ENCODE measurements at regions not wholly inside any gene's neighbourhood (a gene's known extent, or its start where the extent isn't known, plus 50 kb on each side); places are given as distances from the start of the nearest gene placed in this dataset.

GRCh38 chr4:128596115-128596514 is 213.4 kb upstream of the JADE1 start:
- TF ChIP-seq, protein P1, sequence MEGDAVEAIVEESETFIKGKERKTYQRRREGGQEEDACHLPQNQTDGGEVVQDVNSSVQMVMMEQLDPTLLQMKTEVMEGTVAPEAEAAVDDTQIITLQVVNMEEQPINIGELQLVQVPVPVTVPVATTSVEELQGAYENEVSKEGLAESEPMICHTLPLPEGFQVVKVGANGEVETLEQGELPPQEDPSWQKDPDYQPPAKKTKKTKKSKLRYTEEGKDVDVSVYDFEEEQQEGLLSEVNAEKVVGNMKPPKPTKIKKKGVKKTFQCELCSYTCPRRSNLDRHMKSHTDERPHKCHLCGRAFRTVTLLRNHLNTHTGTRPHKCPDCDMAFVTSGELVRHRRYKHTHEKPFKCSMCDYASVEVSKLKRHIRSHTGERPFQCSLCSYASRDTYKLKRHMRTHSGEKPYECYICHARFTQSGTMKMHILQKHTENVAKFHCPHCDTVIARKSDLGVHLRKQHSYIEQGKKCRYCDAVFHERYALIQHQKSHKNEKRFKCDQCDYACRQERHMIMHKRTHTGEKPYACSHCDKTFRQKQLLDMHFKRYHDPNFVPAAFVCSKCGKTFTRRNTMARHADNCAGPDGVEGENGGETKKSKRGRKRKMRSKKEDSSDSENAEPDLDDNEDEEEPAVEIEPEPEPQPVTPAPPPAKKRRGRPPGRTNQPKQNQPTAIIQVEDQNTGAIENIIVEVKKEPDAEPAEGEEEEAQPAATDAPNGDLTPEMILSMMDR (IDR thresholded peaks at IDR 0.05; ENCODE audit: insufficient read depth, low read depth, low read length): no peak
- DNase-seq (ENCODE audit: low read depth): no peak
- no peak overlapping the region for H3K4me3 ChIP-seq (ENCODE audit: low read depth, low read length)

- DNase-seq (ENCODE audit: low read depth): no peak
- TF ChIP-seq, protein P1 (IDR thresholded peaks at IDR 0.05; ENCODE audit: insufficient read depth, low read depth, low read length): no peak
- H3K4me3 ChIP-seq (ENCODE audit: low read depth, low read length): no peak overlapping the region
Measured at GRCh38 chr4:128591482-128591881, 218.0 kb upstream of the JADE1 start.

GRCh38 chr4:128590773-128591172 is 218.7 kb upstream of the JADE1 start:
- no peak for DNase-seq (ENCODE audit: low read depth)

GRCh38 chr4:128590034-128590740 is 219.3 kb upstream of the JADE1 start:
- TF ChIP-seq, protein P1 (IDR thresholded peaks at IDR 0.05; ENCODE audit: insufficient read depth, low read depth, low read length): no peak
- H3K4me3 ChIP-seq (ENCODE audit: low read depth, low read length): no peak overlapping the region
- DNase-seq (ENCODE audit: low read depth): peak; percentile 34

More at GRCh38 chr4:128590773-128591172, 218.7 kb upstream of the JADE1 start:
- TF ChIP-seq, protein P1 (IDR thresholded peaks at IDR 0.05; ENCODE audit: insufficient read depth, low read depth, low read length): no peak
- no peak overlapping the region for H3K4me3 ChIP-seq (ENCODE audit: low read depth, low read length)

GRCh38 chr4:128589384-128589965 is 220.0 kb upstream of the JADE1 start:
- H3K4me3 ChIP-seq (ENCODE audit: low read depth, low read length): no peak overlapping the region
- TF ChIP-seq, protein P1 (IDR thresholded peaks at IDR 0.05; ENCODE audit: insufficient read depth, low read depth, low read length): no peak
- DNase-seq (ENCODE audit: low read depth): no peak

DNA sequence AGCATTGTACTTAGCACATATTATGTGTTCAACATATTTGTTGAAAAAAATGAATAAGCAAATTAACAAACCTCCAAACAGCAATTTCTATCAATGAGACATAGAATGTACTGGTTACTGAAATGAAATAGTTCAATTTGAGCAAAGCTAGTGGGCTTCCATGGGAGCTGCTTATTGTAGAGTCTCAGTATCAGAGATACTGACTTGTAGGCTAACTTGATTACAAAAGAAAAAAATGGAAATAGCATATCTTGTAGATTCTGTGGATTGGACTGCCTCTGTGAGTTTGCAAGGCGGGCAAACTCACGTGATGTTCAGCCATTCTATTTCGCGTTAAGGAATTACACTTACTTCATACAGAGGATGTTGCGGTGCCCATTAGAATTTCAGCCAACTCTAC is 222.1 kb upstream of the JADE1 start:
- TF ChIP-seq, protein P1 (IDR thresholded peaks at IDR 0.05; ENCODE audit: insufficient read depth, low read depth, low read length): no peak
- H3K4me3 ChIP-seq (ENCODE audit: low read depth, low read length): no peak overlapping the region
- no peak for DNase-seq (ENCODE audit: low read depth)
